ENCODE measurements at regions not wholly inside any gene's neighbourhood (a gene's known extent, or its start where the extent isn't known, plus 50 kb on each side); places are given as distances from the start of the nearest gene placed in this dataset.

GRCh38 chr2:58794916-58795315 is 553.8 kb upstream of the FANCL start:
- Histone ChIP-seq H3K79me2 (ENCODE audit: low read length) (no peaks in the 10 kb centered on the region), H3K4me1 (ENCODE audit: low read length) (no peaks in the 10 kb centered on the region), H3K4me2 (ENCODE audit: low read depth, low read length) (no peak overlapping the region), H4K20me1 (ENCODE audit: insufficient read depth, low read length) (no peaks in the 10 kb centered on the region), H3K36me3 (replicated peaks; ENCODE audit: insufficient read depth, low read length) (no peaks in the 10 kb centered on the region), H3K9me2 (replicated peaks; ENCODE audit: insufficient read depth, low read length) (no peaks in the 10 kb centered on the region), H2AFZ (ENCODE audit: low read length) (no peak overlapping the region), H3K27me3 (replicated peaks; ENCODE audit: insufficient read depth, low read length) (no peaks in the 10 kb centered on the region), H3K9me3 (replicated peaks; ENCODE audit: insufficient read depth, low read length) (no peaks in the 10 kb centered on the region), H3K9ac (ENCODE audit: low read length) (no peak overlapping the region), H3K27ac (ENCODE audit: low read length) (no peak overlapping the region), H3K4me3 (ENCODE audit: low read length) (no peak overlapping the region), H3F3A (ENCODE audit: insufficient read depth, low read length) (no peaks in the 10 kb centered on the region)
- DNase-seq, result no peak
- no peak for TF ChIP-seq EZH2phosphoT487 (IDR thresholded peaks at IDR 0.05; ENCODE audit: low read length)
- TF ChIP-seq EZH2 (optimal IDR thresholded peaks at IDR 0.05; ENCODE audit: low read depth, low read length), result no peak
- no peak for TF ChIP-seq CTCF (IDR thresholded peaks at IDR 0.05; ENCODE audit: low read length)

GRCh38 chr2:58794103-58794502 is 553.0 kb upstream of the FANCL start:
- Histone ChIP-seq H2AFZ (ENCODE audit: low read length) (no peak overlapping the region), H3K9me3 (replicated peaks; ENCODE audit: insufficient read depth, low read length) (no peaks in the 10 kb centered on the region), H3K27me3 (replicated peaks; ENCODE audit: insufficient read depth, low read length) (no peaks in the 10 kb centered on the region), H3K27ac (ENCODE audit: low read length) (no peak overlapping the region), H4K20me1 (ENCODE audit: insufficient read depth, low read length) (no peaks in the 10 kb centered on the region), H3K9ac (ENCODE audit: low read length) (no peak overlapping the region), H3K79me2 (ENCODE audit: low read length) (no peaks in the 10 kb centered on the region), H3K4me2 (ENCODE audit: low read depth, low read length) (no peak overlapping the region), H3K9me2 (replicated peaks; ENCODE audit: insufficient read depth, low read length) (no peaks in the 10 kb centered on the region), H3K36me3 (replicated peaks; ENCODE audit: insufficient read depth, low read length) (no peaks in the 10 kb centered on the region), H3K4me3 (ENCODE audit: low read length) (no peak overlapping the region), H3K4me1 (ENCODE audit: low read length) (no peaks in the 10 kb centered on the region), H3F3A (ENCODE audit: insufficient read depth, low read length) (no peaks in the 10 kb centered on the region)
- no peak for DNase-seq
- TF ChIP-seq EZH2 (optimal IDR thresholded peaks at IDR 0.05; ENCODE audit: low read depth, low read length) (no peak), CTCF (IDR thresholded peaks at IDR 0.05; ENCODE audit: low read length) (no peak), EZH2phosphoT487 (IDR thresholded peaks at IDR 0.05; ENCODE audit: low read length) (no peak)

GRCh38 chr2:58788402-58788801 is 547.3 kb upstream of the FANCL start:
- TF ChIP-seq CTCF (IDR thresholded peaks at IDR 0.05; ENCODE audit: low read length) (no peak), EZH2phosphoT487 (IDR thresholded peaks at IDR 0.05; ENCODE audit: low read length) (no peak), EZH2 (optimal IDR thresholded peaks at IDR 0.05; ENCODE audit: low read depth, low read length) (no peak)

More at GRCh38 chr2:58788402-58788801, 547.3 kb upstream of the FANCL start:
- Histone ChIP-seq H3K79me2 (ENCODE audit: low read length) (no peaks in the 10 kb centered on the region), H3K9me2 (replicated peaks; ENCODE audit: insufficient read depth, low read length) (no peaks in the 10 kb centered on the region), H3K27ac (ENCODE audit: low read length) (no peak overlapping the region), H3K9me3 (replicated peaks; ENCODE audit: insufficient read depth, low read length) (no peaks in the 10 kb centered on the region), H3K4me1 (ENCODE audit: low read length) (no peaks in the 10 kb centered on the region), H2AFZ (ENCODE audit: low read length) (no peak overlapping the region), H3K27me3 (replicated peaks; ENCODE audit: insufficient read depth, low read length) (no peaks in the 10 kb centered on the region), H3K4me3 (ENCODE audit: low read length) (no peak overlapping the region), H3K9ac (ENCODE audit: low read length) (no peak overlapping the region), H3F3A (ENCODE audit: insufficient read depth, low read length) (no peaks in the 10 kb centered on the region), H3K36me3 (replicated peaks; ENCODE audit: insufficient read depth, low read length) (no peaks in the 10 kb centered on the region), H4K20me1 (ENCODE audit: insufficient read depth, low read length) (no peaks in the 10 kb centered on the region), H3K4me2 (ENCODE audit: low read depth, low read length) (no peak overlapping the region)
- DNase-seq, result no peak

Data from MM.1S (cell line).